Kidney epithelial cell (primary cell): ENCODE measurements at regions not wholly inside any gene's neighbourhood (a gene's known extent, or its start where the extent isn't known, plus 50 kb on each side); places are given as distances from the start of the nearest gene placed in this dataset.

Source experiments
- DNase-seq: peaks from one replicate; pipeline ENCODE4 v3.0.0-alpha.2; 2010; ENCODE audit warnings: low read depth
- H3K27me3 ChIP-seq: 2 replicates; pipeline ENCODE4 v1.6.0; 2011; ENCODE audit warnings: low read length; ENCODE audit not compliant: control insufficient read depth, insufficient read depth
- H3K36me3 ChIP-seq: 2 replicates; pipeline ENCODE4 v1.5.1; 2011; ENCODE audit warnings: low read length; ENCODE audit not compliant: control insufficient read depth, insufficient read depth
- H3K4me3 ChIP-seq: 2 replicates; pipeline ENCODE4 v1.5.1; 2011; ENCODE audit warnings: low read depth, mild to moderate bottlenecking, control low read depth, low read length
- TF ChIP-seq, protein P1 (sequence below): IDR thresholded peaks from 2 replicates; pipeline ENCODE4 v1.5.1; 2011; ENCODE audit warnings: mild to moderate bottlenecking, moderate library complexity, low read length, control low read depth, inconsistent platforms; ENCODE audit not compliant: insufficient read depth, poor library complexity, severe bottlenecking

DNA sequence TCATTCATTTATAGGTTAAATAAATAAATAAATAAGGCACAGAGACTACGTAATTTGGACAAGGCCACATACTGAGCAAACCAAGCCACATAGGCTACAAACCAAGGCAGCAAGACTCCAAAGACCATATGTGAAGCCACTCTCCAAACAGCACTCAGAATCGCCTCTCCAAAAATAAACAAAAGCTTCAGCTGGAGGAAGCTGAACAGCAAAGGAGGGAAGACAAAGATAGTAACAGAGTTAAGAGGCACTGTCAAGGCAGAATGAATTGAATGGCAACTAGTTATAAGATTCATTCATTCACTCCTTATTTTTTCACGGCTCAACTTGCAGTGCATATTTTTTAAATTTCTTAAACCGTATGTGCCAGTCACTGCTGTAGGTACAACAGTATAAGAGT is 200.5 kb upstream of the GRIP1 start:
- DNase-seq = no peak
- H3K36me3 ChIP-seq = no peaks in the 10 kb centered on the region
- TF ChIP-seq, protein P1, sequence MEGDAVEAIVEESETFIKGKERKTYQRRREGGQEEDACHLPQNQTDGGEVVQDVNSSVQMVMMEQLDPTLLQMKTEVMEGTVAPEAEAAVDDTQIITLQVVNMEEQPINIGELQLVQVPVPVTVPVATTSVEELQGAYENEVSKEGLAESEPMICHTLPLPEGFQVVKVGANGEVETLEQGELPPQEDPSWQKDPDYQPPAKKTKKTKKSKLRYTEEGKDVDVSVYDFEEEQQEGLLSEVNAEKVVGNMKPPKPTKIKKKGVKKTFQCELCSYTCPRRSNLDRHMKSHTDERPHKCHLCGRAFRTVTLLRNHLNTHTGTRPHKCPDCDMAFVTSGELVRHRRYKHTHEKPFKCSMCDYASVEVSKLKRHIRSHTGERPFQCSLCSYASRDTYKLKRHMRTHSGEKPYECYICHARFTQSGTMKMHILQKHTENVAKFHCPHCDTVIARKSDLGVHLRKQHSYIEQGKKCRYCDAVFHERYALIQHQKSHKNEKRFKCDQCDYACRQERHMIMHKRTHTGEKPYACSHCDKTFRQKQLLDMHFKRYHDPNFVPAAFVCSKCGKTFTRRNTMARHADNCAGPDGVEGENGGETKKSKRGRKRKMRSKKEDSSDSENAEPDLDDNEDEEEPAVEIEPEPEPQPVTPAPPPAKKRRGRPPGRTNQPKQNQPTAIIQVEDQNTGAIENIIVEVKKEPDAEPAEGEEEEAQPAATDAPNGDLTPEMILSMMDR = no peak
- no peaks in the 10 kb centered on the region for H3K27me3 ChIP-seq
- H3K4me3 ChIP-seq = no peak overlapping the region

DNA sequence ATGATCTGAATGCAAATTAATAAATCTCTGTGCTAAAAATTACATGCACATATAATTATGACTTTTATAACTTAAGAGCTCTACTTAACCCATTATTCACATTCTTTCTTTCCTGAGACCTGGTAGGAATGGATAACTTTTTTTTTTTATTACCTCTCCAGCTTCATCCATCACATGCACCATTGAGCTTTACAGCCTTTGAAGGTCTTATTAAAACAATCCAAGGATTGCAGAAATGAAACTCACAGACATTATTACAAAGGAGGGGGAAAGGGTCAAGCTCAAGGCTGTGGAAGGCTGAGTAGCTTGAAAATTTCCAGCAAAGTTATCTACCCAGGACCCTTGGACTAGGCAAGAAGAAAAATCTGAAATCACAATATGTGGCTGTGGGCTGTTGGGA is 202.5 kb upstream of the GRIP1 start:
- TF ChIP-seq, protein P1 = no peak
- no peak for DNase-seq
- H3K27me3 ChIP-seq = no peaks in the 10 kb centered on the region

DNA sequence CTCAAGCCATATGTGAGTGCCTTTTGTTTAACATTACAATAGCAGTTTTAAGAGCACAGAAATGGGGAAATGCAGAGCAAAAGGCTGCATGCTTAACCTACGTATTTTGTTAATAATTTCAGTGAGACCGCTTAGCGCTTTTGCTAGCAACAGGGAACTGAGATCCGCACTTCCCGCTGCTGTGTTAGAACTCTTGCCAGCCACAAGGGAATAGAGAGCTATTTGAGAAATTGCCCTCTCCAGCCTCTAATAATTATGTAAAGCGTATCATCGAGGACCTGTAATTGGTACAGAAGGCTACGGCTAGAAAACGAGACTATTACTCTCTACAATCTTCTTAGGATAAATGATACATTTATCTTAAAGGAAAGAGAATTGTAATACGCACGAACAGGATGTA is 205.2 kb upstream of the GRIP1 start:
- TF ChIP-seq, protein P1 = no peak
- H3K4me3 ChIP-seq = no peak overlapping the region
- no peaks in the 10 kb centered on the region for H3K27me3 ChIP-seq
- no peak for DNase-seq
- no peaks in the 10 kb centered on the region for H3K36me3 ChIP-seq

More for the DNA sequence above, 202.5 kb upstream of the GRIP1 start:
- Histone ChIP-seq H3K4me3 (no peak overlapping the region), H3K36me3 (no peaks in the 10 kb centered on the region)

DNA sequence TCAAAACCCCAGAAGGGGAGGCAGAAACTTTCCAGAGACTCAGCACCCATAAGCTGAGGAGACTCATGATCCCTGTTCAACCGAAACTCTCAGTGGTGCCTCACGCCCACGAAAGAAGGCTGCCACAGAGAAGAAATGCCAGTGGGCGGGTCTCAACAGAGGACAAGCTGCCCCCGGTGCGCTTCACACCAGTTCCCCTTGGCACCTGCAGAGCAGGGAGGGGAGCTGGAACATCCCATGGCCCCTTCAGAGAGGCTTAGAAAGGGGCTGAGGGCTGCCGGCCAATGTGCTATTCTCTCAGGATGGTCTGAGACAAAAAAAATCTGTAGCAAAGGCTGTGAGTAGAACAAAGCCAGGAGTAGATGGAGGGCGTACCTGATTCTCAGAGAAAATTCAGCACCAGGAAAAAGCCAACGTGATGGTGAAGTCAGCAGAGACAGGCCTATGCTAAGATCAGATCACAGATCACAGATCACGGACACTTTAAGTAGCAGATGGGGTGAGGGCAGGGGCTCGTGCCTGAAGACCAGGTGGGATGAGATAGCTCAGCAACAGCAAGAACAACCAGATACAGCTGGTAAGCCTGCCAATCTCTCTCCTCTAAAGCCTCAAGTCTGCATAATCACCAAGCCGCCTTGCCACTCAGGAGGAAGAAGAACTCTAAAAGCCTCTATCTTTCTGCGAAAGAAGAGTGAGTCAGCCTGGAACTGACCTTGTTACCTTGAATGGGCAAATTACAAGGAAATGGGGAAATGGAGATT is 206.4 kb upstream of the GRIP1 start:
- TF ChIP-seq, protein P1 = no peak
- DNase-seq = no peak
- H3K27me3 ChIP-seq = no peaks in the 10 kb centered on the region

DNA sequence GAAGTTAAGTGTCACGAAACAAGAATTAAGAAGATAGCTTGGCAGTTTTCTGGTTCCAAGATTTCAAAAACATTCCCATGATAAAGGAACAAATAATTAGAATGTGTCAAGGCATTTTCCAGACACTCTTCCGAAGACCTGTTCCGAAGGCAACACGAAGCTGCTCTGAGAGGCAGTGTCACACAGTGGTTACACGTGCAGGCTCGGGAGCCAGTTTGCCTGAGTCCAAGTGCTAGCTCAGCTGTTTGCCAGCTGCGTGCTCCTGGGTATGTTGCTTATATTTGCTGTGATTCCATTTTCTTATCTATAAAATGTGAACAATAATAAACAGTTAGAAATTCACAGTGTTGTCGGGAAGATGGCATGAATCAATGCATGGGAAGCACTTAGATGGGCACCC is 217.9 kb upstream of the GRIP1 start:
- no peaks in the 10 kb centered on the region for H3K36me3 ChIP-seq
- TF ChIP-seq, protein P1 = no peak
- no peak overlapping the region for H3K4me3 ChIP-seq

More for the DNA sequence above, 206.4 kb upstream of the GRIP1 start:
- H3K36me3 ChIP-seq = no peaks in the 10 kb centered on the region
- H3K4me3 ChIP-seq = no peak overlapping the region

More for the DNA sequence above, 217.9 kb upstream of the GRIP1 start:
- H3K27me3 ChIP-seq = no peaks in the 10 kb centered on the region
- DNase-seq = no peak
